IMR-90 (cell line): ENCODE measurements at regions not wholly inside any gene's neighbourhood (a gene's known extent, or its start where the extent isn't known, plus 50 kb on each side); places are given as distances from the start of the nearest gene placed in this dataset.

Experiments
- ATAC-seq: fragments of 200-7000 bp; cut with Tn5 transposase; 2 replicates; pipeline ENCODE4 v1.9.1; 2020; ENCODE audit warnings: low read depth, mild to moderate bottlenecking, moderate library complexity
- BruUV-seq: library from RNA; stranded (reverse); fragments of 400-500 nt; replicated peaks from 2 replicates; lab custom pipeline; 2021; lab: Mats Ljungman, UMichigan
- CTCF ChIA-PET: fragments of 300-600 bp; formaldehyde crosslinking; extraction: SDS; loops from one replicate; lab custom pipeline; 2021; ENCODE audit warnings: antibody characterized with exemption; lab: Yijun Ruan, JAX
- POLR2A ChIA-PET: fragments of 300-600 bp; sonication (Branson Sonifier 250); formaldehyde crosslinking; loops from one replicate; lab custom pipeline; 2022; ENCODE audit warnings: antibody characterized with exemption; ENCODE audit not compliant: unreplicated experiment; lab: Charles Lee
- DNase-seq: peaks from one replicate; pipeline ENCODE4 v3.0.0; 2013
- H2AFZ ChIP-seq: replicated peaks from 2 replicates; pipeline ENCODE3; 2013; ENCODE audit warnings: low read length, mild to moderate bottlenecking; ENCODE audit not compliant: poor library complexity
- H2AK5ac ChIP-seq: 2 replicates; pipeline ENCODE4 v1.6.1; 2013; ENCODE audit warnings: low read depth, low read length, inconsistent platforms
- H2AK9ac ChIP-seq: replicated peaks from 2 replicates; pipeline ENCODE3; 2013; ENCODE audit warnings: mild to moderate bottlenecking, low read depth, low read length, moderate library complexity; ENCODE audit not compliant: poor library complexity
- H2BK120ac ChIP-seq: 2 replicates; pipeline ENCODE4 v1.6.1; 2013; ENCODE audit warnings: low read depth, low read length, inconsistent platforms
- H2BK15ac ChIP-seq: 3 replicates; pipeline ENCODE4 v1.6.1; 2013; ENCODE audit warnings: low read depth, low read length, inconsistent platforms
- H2BK20ac ChIP-seq: 2 replicates; pipeline ENCODE4 v1.6.1; 2013; ENCODE audit warnings: low read depth, mild to moderate bottlenecking, inconsistent platforms, low read length, moderate library complexity
- H2BK5ac ChIP-seq: 2 replicates; pipeline ENCODE4 v1.6.1; 2013; ENCODE audit warnings: mild to moderate bottlenecking, low read depth, low read length, inconsistent platforms; ENCODE audit not compliant: poor library complexity, severe bottlenecking
- H3K14ac ChIP-seq: replicated peaks from 2 replicates; pipeline ENCODE4 v1.6.1; 2013; ENCODE audit warnings: low read depth, low read length, inconsistent platforms
- H3K18ac ChIP-seq: 2 replicates; pipeline ENCODE4 v1.6.1; 2013; ENCODE audit warnings: low read depth, low read length, control low read depth
- H3K23ac ChIP-seq: 2 replicates; pipeline ENCODE4 v1.6.1; 2013; ENCODE audit warnings: low read depth, low read length, inconsistent platforms
- H3K27ac ChIP-seq: 2 replicates; pipeline ENCODE4 v1.5.1; 2013; ENCODE audit warnings: mild to moderate bottlenecking, control low read depth, low read length; ENCODE audit not compliant: insufficient read depth
- H3K27me3 ChIP-seq: 2 replicates; pipeline ENCODE4 v1.6.1; 2013; ENCODE audit warnings: low read length; ENCODE audit not compliant: control insufficient read depth, insufficient read depth
- H3K36me3 ChIP-seq: 2 replicates; pipeline ENCODE4 v1.6.1; 2013; ENCODE audit warnings: low read length, mixed read lengths; ENCODE audit not compliant: control insufficient read depth, insufficient read depth
- H3K4ac ChIP-seq: 2 replicates; pipeline ENCODE4 v1.6.1; 2013; ENCODE audit warnings: low read depth, low read length, inconsistent platforms
- H3K4me1 ChIP-seq: 2 replicates; pipeline ENCODE4 v1.6.1; 2013; ENCODE audit warnings: low read length, mixed read lengths; ENCODE audit not compliant: control insufficient read depth, insufficient read depth
- H3K4me2 ChIP-seq: 2 replicates; pipeline ENCODE4 v1.6.1; 2013; ENCODE audit warnings: low read depth, mild to moderate bottlenecking, control low read depth, low read length, moderate library complexity
- H3K4me3 ChIP-seq: 2 replicates; pipeline ENCODE4 v1.5.1; 2013; ENCODE audit warnings: low read depth, mild to moderate bottlenecking, control low read depth, low read length, moderate library complexity; ENCODE audit not compliant: insufficient read depth
- H3K56ac ChIP-seq: 2 replicates; pipeline ENCODE4 v1.6.1; 2013; ENCODE audit warnings: low read length, inconsistent platforms; ENCODE audit not compliant: insufficient read depth; ENCODE audit errors: extremely low read depth
- H3K79me1 ChIP-seq, 2 experiments: 2 replicates each; pipeline ENCODE4 v1.6.1; 2013; ENCODE audit warnings: low read length in 2 of 2, inconsistent platforms in 1 of 2, low read depth in 1 of 2
- H3K9ac ChIP-seq: 2 replicates; pipeline ENCODE4 v1.6.1; 2013; ENCODE audit warnings: low read depth, low read length, control low read depth
- H3K9me1 ChIP-seq: 2 replicates; pipeline ENCODE4 v1.6.1; 2013; ENCODE audit warnings: low read length, inconsistent platforms; ENCODE audit not compliant: insufficient read depth
- H3K9me3 ChIP-seq: 2 replicates; pipeline ENCODE4 v1.6.1; 2013; ENCODE audit warnings: low read length; ENCODE audit not compliant: control insufficient read depth, insufficient read depth
- H4K20me1 ChIP-seq: 2 replicates; pipeline ENCODE4 v1.6.1; 2013; ENCODE audit warnings: low read length, inconsistent platforms; ENCODE audit not compliant: insufficient read depth
- H4K5ac ChIP-seq: 2 replicates; pipeline ENCODE4 v1.6.1; 2013; ENCODE audit warnings: mild to moderate bottlenecking, low read depth, low read length, control low read depth
- H4K8ac ChIP-seq, 2 experiments: 2 replicates each; pipeline ENCODE4 v1.6.1; 2013; ENCODE audit warnings: low read depth in 2 of 2, low read length in 2 of 2, control low read depth in 1 of 2, inconsistent platforms in 1 of 2
- H4K91ac ChIP-seq: 2 replicates; pipeline ENCODE4 v1.6.1; 2013; ENCODE audit warnings: low read depth, low read length, inconsistent platforms; ENCODE audit not compliant: insufficient read depth
- POLR2A ChIP-seq: IDR thresholded peaks from 2 replicates; pipeline ENCODE4 v1.6.1; 2012; ENCODE audit warnings: mild to moderate bottlenecking, low read depth, low read length
- WGBS, 2 experiments: methylation state at CpG; one replicate each; pipeline versions ENCODE4 v1.1.5 to v1.1.7; 2013; ENCODE audit warnings: missing lambda C conversion rate in 2 of 2; ENCODE audit not compliant: insufficient read length in 1 of 2; ENCODE audit errors: extremely low coverage in 2 of 2; 5-methylcytosine and 5-hydroxymethylcytosine counted together
- dilution Hi-C: fragments of 300-500 bp; cut with HindIII; formaldehyde crosslinking; loops from one replicate; pipeline ENCODE4 v1.14.3; 2018; ENCODE audit warnings: low sequenced_read_pairs; ENCODE audit not compliant: unreplicated experiment
- in situ Hi-C: fragments of 300-500 bp; cut with MboI; formaldehyde crosslinking; loops from 3 replicates; pipeline ENCODE4 v1.14.3; 2019; ENCODE audit warnings: low sequenced_read_pairs, inconsistent platforms, mixed read lengths
- intact Hi-C: fragments of 100-400 bp; cut with micrococcal nuclease; formaldehyde crosslinking; loops from 2 replicates; pipeline ENCODE4 v1.10.0; 2022

- intact Hi-C loops (no loop called here), in situ Hi-C loops (no loop called here), dilution Hi-C loops (no loop called here)
- BruUV-seq, result no TSS peak
- Histone ChIP-seq H3K79me1 (no peaks in the 10 kb centered on the region), H4K8ac (no peak overlapping the region), H2AK9ac (no peak overlapping the region), H3K4me2 (no peak overlapping the region), H3K36me3 (no peaks in the 10 kb centered on the region), H3K9me3 (no peaks in the 10 kb centered on the region), H3K4me1 (no peaks in the 10 kb centered on the region), H2BK120ac (no peak overlapping the region), H3K4me3 (no peak overlapping the region), H3K4ac (no peak overlapping the region), H3K14ac (no peak overlapping the region), H3K9ac (no peak overlapping the region), H4K91ac (no peak overlapping the region), H2AK5ac (no peak overlapping the region), H3K27me3 (peaks cover 52% of the 10 kb centered on the region), H3K23ac (no peak overlapping the region), H4K20me1 (no peaks in the 10 kb centered on the region), H3K18ac (no peak overlapping the region), H3K56ac (no peak overlapping the region), H2BK5ac (no peak overlapping the region), H3K9me1 (no peaks in the 10 kb centered on the region), H3K27ac (no peak overlapping the region), H4K5ac (no peak overlapping the region), H2BK20ac (no peak overlapping the region), H2BK15ac (no peak overlapping the region), H2AFZ (no peak overlapping the region)
- ChIA-PET POLR2A (no interaction called here), CTCF (no interaction called here)
- TF ChIP-seq POLR2A, result no peak
- DNase-seq, result no peak
- ATAC-seq, result no peak
- WGBS, 2 experiments, result 100% methylated on average over 2 of the region's 4 CpGs; no CpG with 5 or more reads in 1 of the 2 experiments
Observed at GRCh38 chr2:173817582-173817981, 147.6 kb downstream of the SP3 start.
